GM12891 (cell line): ENCODE measurements at regions not wholly inside any gene's neighbourhood (a gene's known extent, or its start where the extent isn't known, plus 50 kb on each side); places are given as distances from the start of the nearest gene placed in this dataset.

ENCODE experiments used
- DNase-seq: peaks from one replicate; pipeline ENCODE4 v3.0.0; 2011; ENCODE audit warnings: low spot score; ENCODE audit not compliant: insufficient read length
- FAIRE-seq: peaks from 2 replicates; lab custom pipeline; 2011; peaks lifted over from hg19 to GRCh38; lab: Jason Lieb, UNC
- PAX5 ChIP-seq: IDR thresholded peaks from 2 replicates; pipeline ENCODE4 v1.6.1; 2011; ENCODE audit warnings: low read length, moderate library complexity, mild to moderate bottlenecking; ENCODE audit not compliant: insufficient read depth, severe bottlenecking
- POLR2A ChIP-seq: IDR thresholded peaks from 2 replicates; pipeline ENCODE4 v1.6.1; 2011; ENCODE audit warnings: low read depth, low read length, control low read depth
- POLR2AphosphoS5 ChIP-seq: IDR thresholded peaks from 2 replicates; pipeline ENCODE4 v1.6.1; 2011; ENCODE audit warnings: low read depth, low read length, control low read depth
- POU2F2 ChIP-seq: IDR thresholded peaks from 2 replicates; pipeline ENCODE4 v1.6.1; 2011; ENCODE audit warnings: low read depth, mild to moderate bottlenecking, control low read depth, low read length, moderate library complexity
- SPI1 ChIP-seq: IDR thresholded peaks from 2 replicates; pipeline ENCODE4 v1.6.1; 2011; ENCODE audit warnings: low read depth, low read length, control low read depth
- TAF1 ChIP-seq: IDR thresholded peaks from 2 replicates; pipeline ENCODE4 v1.6.1; 2011; ENCODE audit warnings: low read depth, low read length, control low read depth

DNA sequence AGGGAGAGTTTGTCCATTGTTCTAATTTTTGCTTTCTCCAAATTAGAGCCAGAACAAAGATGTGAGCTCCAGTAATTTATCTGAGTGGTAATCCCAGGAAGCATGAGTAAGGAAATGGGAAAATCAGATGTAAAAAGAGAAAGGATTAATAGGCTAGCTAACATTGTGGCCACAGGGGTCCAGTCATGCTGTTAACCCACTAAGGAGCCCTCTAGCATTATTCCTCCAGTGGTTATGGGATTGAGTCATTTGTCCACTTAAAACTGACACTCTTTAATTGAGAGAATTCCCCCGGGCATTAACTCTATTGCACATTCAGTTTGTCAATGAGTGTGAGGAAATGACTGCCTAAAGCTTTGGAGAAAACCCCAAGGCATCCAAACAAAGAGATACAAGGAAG lies 700.3 kb upstream of the TYRP1 start:
- FAIRE-seq = no peak
- no peak for DNase-seq
- TF ChIP-seq POU2F2 (no peak), TAF1 (no peak), PAX5 (no peak), POLR2A (no peak), POLR2AphosphoS5 (no peak), SPI1 (no peak)

DNA sequence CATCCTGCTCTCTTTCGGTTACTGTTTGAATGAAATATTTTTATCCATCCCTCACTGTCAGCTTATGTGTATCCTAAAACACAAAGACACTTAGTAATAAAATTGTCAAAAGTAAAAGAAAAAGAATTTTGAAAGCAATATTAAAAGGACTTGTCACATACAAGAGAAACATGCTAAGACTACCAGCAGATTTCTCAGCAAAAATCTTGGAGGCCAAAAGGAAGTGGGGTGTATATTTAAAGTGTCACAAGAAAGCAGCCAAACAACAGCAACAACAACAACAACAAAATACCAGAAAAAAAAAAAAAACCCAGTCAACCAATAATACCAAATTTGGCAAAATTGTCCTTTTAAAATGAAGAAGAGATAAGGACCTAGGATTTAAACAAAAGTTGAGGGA lies 678.7 kb upstream of the TYRP1 start:
- TF ChIP-seq POLR2A (no peak), POLR2AphosphoS5 (no peak), PAX5 (no peak), SPI1 (no peak), POU2F2 (no peak), TAF1 (no peak)
- FAIRE-seq = no peak
- no peak for DNase-seq

DNA sequence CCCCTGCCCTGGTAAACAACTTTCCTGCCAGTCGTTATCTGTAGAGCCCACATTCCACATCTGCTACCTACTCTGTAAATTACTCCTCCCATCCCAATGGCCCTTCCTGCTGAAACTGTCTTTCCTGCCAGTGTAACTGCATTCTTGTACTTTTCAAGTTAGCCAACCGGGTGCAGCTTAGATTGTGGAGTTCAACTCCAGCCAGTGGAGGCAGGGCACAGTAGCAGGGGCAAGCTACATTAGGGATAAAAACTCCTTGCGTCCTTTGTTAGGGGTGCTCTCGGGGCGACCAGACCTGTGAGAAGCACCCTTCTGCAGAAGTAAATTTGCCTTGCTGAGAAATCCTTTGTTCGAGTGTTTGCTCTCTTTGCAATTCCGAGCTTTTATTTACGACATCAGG lies 639.0 kb upstream of the TYRP1 start:
- no peak for FAIRE-seq
- DNase-seq = no peak
- TF ChIP-seq PAX5 = no peak
- TF ChIP-seq SPI1 = no peak
- no peak for TF ChIP-seq POU2F2
- TF ChIP-seq POLR2AphosphoS5 = no peak
- TF ChIP-seq POLR2A = no peak
- no peak for TF ChIP-seq TAF1

DNA sequence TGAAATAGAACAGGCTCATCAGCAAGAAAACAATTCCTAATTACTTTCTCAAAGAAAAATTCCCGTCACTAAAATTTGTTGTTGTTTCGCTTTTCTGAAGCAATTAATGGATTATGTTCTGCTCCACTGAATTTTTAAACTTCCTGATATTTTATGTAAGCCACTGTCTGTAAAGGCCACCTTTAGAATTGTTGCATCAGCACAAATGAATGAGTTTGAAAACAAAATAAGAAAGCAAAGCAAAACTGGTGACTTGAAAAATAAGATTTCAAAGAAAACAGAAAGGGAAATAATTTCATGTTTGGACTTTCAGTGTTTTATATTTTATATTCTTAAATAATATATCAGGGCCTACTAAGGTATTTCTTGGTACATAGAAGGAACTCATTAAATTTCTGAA lies 636.3 kb upstream of the TYRP1 start:
- TF ChIP-seq POU2F2 (no peak), PAX5 (no peak), TAF1 (no peak), SPI1 (no peak), POLR2AphosphoS5 (no peak), POLR2A (no peak)
- no peak for FAIRE-seq

DNA sequence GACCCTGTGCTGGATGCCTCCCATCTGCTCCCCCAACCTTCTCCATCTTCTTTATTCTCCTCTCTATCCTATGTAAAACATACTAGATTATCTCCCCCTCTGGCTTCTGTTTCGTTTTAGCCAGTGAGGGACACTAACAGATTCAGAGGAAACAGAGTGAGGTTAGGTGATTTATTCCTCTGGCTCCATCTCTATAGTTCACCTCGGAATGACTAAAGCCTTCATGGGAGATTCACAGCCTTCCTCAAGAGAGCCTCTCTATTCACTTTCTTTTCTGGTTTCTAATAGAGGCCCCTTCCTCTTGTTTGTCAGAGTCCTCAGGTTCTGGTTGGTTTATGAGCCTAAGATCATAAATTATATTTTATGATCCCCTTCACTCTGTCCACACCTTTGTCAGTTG lies 633.1 kb upstream of the TYRP1 start:
- TF ChIP-seq SPI1 (no peak), PAX5 (no peak)
- no peak for DNase-seq
- no peak for FAIRE-seq

More for the DNA sequence above, 636.3 kb upstream of the TYRP1 start:
- no peak for DNase-seq

DNA sequence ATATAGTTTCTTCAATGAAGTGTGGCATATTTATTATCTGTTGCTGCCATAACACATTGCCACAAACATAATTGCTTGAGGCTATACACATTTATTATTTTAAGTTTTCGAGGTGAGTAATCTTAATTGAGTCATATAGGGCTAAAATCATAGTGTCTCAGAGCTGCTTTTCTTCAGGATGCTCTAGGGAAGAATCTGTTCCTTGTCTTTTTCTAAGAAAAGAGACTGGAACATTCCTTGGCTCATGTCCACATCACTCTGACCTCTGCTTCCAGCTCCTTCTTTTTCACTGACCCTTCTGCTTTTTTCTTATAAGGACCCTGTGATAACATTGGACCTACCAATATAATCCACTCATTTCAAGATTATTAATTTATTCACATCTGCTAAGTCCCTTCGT lies 632.4 kb upstream of the TYRP1 start:
- DNase-seq (no peak), FAIRE-seq (no peak)
- TF ChIP-seq POLR2AphosphoS5 = no peak

DNA sequence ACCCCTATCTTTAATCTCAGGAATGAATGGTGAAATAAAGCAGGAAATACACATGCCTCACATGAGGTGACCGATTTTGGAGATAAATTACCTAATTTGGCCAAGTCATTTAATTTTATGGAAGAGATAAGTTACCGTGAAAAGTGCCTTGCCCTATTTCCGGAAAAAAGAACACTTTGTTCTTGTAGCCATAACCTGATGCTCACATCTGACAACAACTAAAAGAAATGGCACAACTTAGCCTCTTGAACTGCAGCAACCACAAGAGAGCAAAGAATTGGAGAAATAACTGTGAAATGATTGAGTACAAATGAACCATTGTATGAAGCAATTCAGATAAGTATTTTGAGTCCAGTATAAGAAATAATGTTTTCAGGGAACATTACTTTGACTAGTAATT lies 628.1 kb upstream of the TYRP1 start:
- FAIRE-seq (no peak), DNase-seq (no peak)
- TF ChIP-seq POU2F2 (no peak), PAX5 (no peak), POLR2A (no peak), POLR2AphosphoS5 (no peak), TAF1 (no peak), SPI1 (no peak)

DNA sequence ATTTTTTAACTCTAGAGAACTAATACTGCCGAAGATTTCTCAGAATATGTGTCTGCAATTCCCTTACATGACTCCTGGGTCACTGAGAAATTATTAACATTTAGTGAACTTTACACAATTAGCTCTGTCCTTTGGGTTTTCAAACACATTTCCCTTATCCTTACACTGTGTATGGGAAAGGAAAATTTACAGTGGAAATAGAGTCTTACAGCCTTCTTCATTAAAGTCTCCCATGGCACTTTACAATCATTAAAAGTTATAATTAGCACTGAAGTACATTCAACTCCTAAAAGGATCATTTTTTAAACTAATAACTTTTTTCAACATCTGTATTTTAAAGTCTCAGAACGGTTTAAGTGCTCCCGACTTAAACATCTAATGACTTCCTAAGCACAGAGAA lies 627.5 kb upstream of the TYRP1 start:
- DNase-seq (no peak), FAIRE-seq (no peak)
- TF ChIP-seq TAF1 (no peak), SPI1 (no peak), PAX5 (no peak), POU2F2 (no peak), POLR2AphosphoS5 (no peak), POLR2A (no peak)

DNA sequence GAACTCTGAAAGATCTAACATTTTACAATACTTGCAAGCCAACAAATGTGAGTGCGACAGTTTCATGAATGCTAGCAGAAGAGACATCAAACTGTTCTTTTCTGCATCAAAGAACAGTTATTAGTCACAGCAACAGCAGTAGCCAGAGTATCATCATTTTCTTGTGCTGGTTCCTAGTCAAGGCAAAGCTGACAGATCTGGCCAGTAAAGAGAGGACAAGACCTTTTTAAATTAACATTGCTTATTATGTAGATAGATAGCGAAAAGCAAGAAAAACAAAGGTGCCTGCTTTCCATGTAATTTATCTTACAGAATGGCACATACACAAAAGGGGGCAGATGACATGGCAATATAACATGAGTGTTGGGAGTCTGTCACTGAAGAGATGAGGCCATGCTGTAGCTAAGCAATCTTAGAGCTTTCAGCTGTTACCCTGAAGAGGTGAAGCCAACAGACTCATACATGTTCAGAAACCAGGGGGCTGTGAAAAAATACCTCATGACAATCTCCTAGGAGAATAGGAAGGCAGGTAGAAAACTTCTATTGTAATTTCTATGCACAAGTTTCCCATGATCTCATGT lies 626.6 kb upstream of the TYRP1 start:
- no peak for DNase-seq
- no peak for FAIRE-seq
- TF ChIP-seq POLR2AphosphoS5 = no peak

DNA sequence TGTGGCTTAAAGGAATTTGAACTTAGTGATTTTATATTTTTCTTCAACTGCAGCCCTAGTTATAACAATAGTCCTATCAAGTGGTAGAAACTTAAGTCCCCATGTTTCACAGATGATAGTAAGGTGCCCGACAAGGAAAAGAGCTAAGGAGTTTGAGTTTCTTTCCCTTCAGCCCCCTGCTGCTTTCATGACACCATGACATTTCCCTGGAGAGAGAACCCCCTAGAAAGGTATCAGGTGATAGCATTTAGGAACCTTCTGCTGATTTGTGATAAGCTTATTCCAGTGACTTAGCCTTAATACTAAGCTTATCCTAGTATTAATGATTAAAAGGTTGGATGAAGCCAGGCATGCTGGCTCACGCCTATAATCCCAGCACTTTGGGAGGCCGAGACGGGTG lies 623.8 kb upstream of the TYRP1 start:
- DNase-seq (no peak), FAIRE-seq (no peak)
- TF ChIP-seq POLR2AphosphoS5 (no peak), TAF1 (no peak), SPI1 (no peak), POLR2A (no peak), PAX5 (no peak), POU2F2 (no peak)
